NB4 (cell line): ENCODE measurements at regions not wholly inside any gene's neighbourhood (a gene's known extent, or its start where the extent isn't known, plus 50 kb on each side); places are given as distances from the start of the nearest gene placed in this dataset.

Experiments used
- DNase-seq: peaks from one replicate; pipeline ENCODE4 v3.0.0; 2010; ENCODE audit warnings: low read depth
- H3K4me3 ChIP-seq: one replicate; pipeline ENCODE4 v1.5.1; 2011; ENCODE audit warnings: mild to moderate bottlenecking, low read depth, low read length, moderate library complexity
- CTCF ChIP-seq: IDR thresholded peaks from one replicate; pipeline ENCODE4 v1.5.1; 2012; ENCODE audit warnings: low read depth, low read length
- MYC ChIP-seq: IDR thresholded peaks from 2 replicates; pipeline ENCODE4 v1.6.1; 2011; ENCODE audit warnings: low read depth, low read length
- POLR2A ChIP-seq: IDR thresholded peaks from 2 replicates; pipeline ENCODE4 v1.6.1; 2011; ENCODE audit warnings: mild to moderate bottlenecking; ENCODE audit not compliant: insufficient read length; ENCODE audit errors: extremely low read depth
- TF ChIP-seq, protein P1 (sequence below): IDR thresholded peaks from 2 replicates; pipeline ENCODE4 v1.6.1; 2011; ENCODE audit warnings: low read depth, low read length

- TF ChIP-seq CTCF (no peak), POLR2A (no peak), MYC (no peak)
- TF ChIP-seq, protein P1, sequence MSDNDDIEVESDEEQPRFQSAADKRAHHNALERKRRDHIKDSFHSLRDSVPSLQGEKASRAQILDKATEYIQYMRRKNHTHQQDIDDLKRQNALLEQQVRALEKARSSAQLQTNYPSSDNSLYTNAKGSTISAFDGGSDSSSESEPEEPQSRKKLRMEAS, result no peak
- H3K4me3 ChIP-seq, result no peak overlapping the region
- no peak for DNase-seq
Measured at GRCh38 chr18:27600245-27600644, 415.1 kb upstream of the CHST9 start.

- TF ChIP-seq, protein P1, result no peak
- peak; percentile 89 for TF ChIP-seq CTCF
- DNase-seq, result peak; percentile 38
- H3K4me3 ChIP-seq, result no peak overlapping the region
Measured at GRCh38 chr18:27599202-27599829, 414.2 kb upstream of the CHST9 start.

DNA sequence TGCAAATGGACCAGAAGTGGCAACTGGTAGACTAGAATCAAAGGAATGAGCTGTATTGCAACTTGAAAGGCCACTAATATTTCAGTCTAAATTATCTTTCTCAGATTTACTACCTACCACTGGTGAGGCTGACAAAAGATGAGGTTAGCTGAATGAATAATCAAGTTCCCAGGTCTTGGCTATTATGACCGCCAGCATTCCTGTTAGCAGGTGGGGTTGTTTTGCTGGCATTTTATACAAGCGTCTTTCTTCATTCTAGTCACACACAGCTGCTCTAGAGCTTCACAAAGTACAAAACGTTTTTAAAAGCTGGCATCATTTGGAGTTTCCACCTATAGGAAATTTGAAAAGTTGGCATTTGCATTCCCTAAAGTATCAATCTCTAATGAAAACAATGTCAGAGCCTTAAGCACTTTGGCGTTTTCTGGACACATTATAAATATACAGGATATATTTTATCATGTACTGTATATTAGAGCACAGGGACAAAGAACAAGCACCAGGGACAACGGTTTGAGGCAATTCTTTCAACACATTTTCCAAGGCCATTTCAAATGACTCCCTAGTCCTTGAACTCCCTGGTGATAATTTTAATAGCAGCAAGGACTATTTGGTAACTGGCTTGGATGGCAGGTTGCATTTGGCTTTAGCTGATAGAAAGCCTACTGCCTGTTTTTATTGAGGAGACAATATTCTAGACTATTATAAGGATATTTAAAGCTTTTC is 410.2 kb upstream of the CHST9 start:
- TF ChIP-seq CTCF (no peak), MYC (no peak), POLR2A (no peak)
- TF ChIP-seq, protein P1, result no peak
- H3K4me3 ChIP-seq, result no peak overlapping the region
- DNase-seq, result no peak

DNA sequence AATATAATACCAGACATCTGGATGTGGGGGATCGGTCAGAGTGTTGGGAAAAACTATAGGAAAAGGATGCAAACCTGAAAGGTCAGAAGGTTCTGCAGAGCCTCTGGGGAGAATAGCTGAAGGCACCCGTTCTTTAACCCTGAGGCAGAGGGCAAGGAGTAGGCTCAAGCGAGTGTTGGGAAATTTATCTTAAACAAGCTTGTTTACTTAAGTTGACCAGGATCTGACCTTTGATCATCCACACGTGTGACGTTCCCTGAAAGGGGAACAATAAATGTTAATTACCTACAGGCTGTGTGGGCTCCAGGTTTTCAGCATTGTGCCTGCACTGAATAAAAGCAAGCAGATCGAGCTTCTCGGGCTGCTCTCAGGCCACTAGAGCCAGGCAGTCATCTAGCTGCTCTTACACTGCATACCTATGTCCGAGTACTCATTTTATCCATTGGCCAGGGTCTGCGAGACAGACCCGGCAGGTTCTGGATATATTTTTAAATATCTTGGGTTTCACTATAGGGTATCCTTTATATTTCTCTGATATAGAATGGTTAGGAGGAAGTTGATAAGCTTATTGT is 400.6 kb upstream of the CHST9 start:
- TF ChIP-seq MYC (no peak), POLR2A (no peak), CTCF (no peak)
- TF ChIP-seq, protein P1, result no peak
- H3K4me3 ChIP-seq, result no peak overlapping the region
- DNase-seq, result no peak

GRCh38 chr18:27583466-27583865 is 398.4 kb upstream of the CHST9 start:
- TF ChIP-seq, protein P1, result no peak
- no peak for TF ChIP-seq CTCF
- TF ChIP-seq POLR2A, result no peak
- TF ChIP-seq MYC, result no peak
- H3K4me3 ChIP-seq, result no peak overlapping the region
- DNase-seq, result no peak
